ENCODE measurements at regions not wholly inside any gene's neighbourhood (a gene's known extent, or its start where the extent isn't known, plus 50 kb on each side); places are given as distances from the start of the nearest gene placed in this dataset.

DNA sequence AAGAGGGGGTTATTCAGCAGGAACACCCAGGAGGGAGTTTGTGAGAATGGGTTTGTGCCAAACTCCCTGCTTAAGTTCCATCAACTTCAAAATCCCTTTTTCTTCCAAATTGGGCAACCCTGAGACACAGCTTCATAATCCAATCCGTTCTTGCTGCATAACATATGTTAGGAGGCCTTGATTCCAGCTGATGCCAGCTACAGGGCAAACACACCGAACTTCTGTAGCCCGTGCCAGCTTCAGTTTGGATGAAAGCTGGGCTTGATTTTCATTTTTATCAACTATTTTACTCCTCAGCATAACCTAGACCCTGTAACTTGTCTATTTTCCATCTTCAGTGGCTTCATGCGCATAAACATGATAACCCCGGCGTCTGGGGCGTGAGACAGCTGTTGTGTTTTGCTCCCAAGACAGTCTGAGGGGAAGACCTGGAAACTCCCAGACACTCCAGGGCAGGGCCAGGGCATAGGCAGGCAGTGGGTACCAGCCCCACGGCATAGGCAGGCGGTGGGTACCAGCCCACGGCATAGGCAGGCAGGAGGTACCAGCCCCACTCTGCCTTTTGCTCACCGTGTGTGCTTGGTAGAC is 220.4 kb downstream of the C16orf95 start:
- H3K27me3 Mint-ChIP-seq (ENCODE audit: low read depth in 3 of 3), result peaks cover 2 to 5% (median 4%) of the 10 kb centered on the region in 3 donors
- H3K4me3 Mint-ChIP-seq, result no peak overlapping the region
- DNase-seq, result no peak
- no peaks in the 10 kb centered on the region for H3K4me1 Mint-ChIP-seq
- H3K36me3 Mint-ChIP-seq, result no peaks in the 10 kb centered on the region
- H3K9me3 Mint-ChIP-seq, result no peaks in the 10 kb centered on the region
- H3K27ac Mint-ChIP-seq, result no peak overlapping the region

DNA sequence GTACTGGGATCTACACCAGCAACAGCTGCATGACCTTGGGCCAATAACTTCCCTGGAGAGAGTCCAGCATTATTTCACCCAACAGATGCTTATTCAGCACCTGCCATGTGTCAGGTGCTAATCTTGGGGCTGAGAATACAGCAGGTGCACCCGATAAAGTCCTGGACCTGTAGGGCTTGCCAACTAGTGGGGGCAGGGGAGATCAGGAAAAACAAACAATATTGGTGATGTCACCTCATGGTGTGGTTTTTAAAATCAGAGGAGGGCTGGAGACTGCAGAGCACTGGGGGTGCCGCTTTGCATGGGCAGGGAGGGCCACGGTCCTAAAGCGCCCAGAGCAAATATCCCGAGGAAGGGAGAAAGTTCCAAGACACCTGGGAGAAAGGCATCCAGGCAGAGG is 218.8 kb downstream of the C16orf95 start:
- Mint-ChIP-seq H3K4me3 (no peak overlapping the region), H3K4me1 (no peaks in the 10 kb centered on the region), H3K9me3 (no peaks in the 10 kb centered on the region), H3K36me3 (no peaks in the 10 kb centered on the region), H3K27ac (no peak overlapping the region), H3K27me3 (ENCODE audit: low read depth in 3 of 3) (peaks cover 2 to 4% (median 3%) of the 10 kb centered on the region in 3 donors)
- DNase-seq, result no peak

DNA sequence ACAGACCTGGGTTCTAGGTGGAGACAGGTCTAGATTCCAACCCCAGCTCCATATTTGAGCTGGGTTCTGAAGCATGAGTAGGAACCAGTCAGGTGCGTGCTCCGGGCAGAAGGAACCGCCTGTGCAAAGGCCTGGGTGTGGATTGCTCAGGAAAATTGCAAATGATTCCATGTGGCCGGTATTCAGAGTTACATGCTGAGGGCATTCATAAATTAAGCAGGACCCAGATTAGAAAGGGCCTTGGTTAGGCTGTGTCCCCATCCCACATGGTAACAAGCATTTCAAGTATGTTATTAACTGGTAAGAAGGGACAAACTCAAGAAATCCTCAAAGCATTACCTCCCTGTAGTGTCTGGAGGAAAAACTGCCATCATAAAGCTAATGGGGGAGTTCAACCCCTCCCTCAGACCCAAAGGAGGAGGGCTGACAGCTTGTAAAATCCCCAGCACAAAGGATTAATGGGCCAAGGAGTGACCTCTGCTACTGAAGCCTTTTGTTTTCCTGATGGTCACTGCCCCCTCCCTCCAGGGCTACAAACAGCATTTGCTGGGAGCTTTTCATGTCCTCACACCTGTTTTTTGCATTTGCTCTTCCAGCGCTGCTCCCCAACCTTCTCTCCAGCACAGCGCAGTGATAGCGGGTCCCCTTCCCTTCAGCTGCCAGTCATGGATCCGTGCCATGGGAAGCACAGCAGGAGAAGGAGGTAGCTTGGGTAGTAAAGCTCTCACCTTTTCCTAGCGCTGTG is 218.0 kb downstream of the C16orf95 start:
- Mint-ChIP-seq H3K4me1 (no peaks in the 10 kb centered on the region), H3K4me3 (no peak overlapping the region), H3K36me3 (no peaks in the 10 kb centered on the region), H3K27me3 (ENCODE audit: low read depth in 3 of 3) (peaks cover 2 to 4% (median 3%) of the 10 kb centered on the region in 3 donors), H3K27ac (no peak overlapping the region), H3K9me3 (no peaks in the 10 kb centered on the region)
- DNase-seq, result no peak

DNA sequence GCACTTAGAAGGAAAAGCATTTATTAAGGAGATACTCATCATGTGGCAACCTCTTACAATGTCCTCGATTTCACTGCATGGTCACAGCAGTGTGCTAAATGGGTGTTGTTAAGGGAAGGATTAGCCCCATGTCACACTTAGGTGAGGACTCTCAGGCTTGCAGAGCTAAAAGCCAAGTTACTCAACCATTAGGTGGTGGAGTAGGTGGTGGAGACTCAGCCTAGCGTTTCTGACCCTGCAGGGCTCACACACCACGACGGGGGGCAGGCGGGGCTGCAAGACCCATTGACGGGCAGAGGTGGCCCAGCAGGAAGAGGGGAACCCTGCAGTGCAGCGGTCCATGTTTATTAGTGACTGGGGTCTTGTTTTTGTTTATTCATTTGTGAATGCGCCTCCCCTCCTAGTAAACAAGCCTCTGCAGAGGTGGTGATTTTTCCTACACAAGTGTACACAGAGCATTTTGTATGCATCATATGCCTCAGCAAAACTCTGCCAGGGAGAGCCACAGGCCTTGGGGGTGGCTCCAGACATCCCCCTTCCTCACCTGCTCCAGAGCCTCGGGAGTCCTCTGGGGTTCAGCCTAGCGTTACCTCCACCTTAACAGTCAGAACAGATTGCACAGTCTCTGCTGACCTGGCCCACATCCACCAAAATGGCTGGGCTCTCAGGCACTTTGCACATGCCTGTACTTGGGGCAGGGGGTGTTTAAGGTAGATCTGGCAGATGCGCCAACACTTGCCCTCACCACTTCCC is 216.7 kb downstream of the C16orf95 start:
- Mint-ChIP-seq H3K27ac (no peak overlapping the region), H3K4me1 (no peaks in the 10 kb centered on the region), H3K36me3 (no peaks in the 10 kb centered on the region), H3K9me3 (no peaks in the 10 kb centered on the region), H3K27me3 (ENCODE audit: low read depth in 3 of 3) (peaks cover 0 to 3% (median 2%) of the 10 kb centered on the region in 3 donors), H3K4me3 (no peak overlapping the region)
- DNase-seq, result no peak

DNA sequence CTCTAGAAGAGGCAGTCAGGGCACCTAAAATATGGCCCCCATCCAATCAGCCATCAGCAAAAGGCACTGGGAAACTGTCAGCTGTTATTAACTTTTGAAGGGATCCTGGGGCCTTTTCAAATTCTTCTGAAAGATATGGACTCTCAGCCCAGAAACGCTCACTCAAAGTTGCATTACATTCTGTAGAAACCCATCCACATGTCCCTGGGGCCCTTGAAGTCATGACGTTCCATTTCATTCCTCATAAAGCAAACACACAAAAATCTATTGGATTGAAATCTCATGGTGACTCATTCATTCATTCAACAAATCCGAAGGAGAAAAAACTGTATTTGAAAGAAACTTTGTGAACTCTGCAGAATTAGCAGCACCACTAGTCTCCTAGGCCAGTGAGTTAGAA is 215.3 kb downstream of the C16orf95 start:
- Mint-ChIP-seq H3K27ac (no peak overlapping the region), H3K36me3 (no peaks in the 10 kb centered on the region), H3K27me3 (ENCODE audit: low read depth in 3 of 3) (peaks cover 0 to 3% (median 0%) of the 10 kb centered on the region in 3 donors), H3K9me3 (no peaks in the 10 kb centered on the region), H3K4me1 (no peaks in the 10 kb centered on the region), H3K4me3 (no peak overlapping the region)
- DNase-seq, result no peak

DNA sequence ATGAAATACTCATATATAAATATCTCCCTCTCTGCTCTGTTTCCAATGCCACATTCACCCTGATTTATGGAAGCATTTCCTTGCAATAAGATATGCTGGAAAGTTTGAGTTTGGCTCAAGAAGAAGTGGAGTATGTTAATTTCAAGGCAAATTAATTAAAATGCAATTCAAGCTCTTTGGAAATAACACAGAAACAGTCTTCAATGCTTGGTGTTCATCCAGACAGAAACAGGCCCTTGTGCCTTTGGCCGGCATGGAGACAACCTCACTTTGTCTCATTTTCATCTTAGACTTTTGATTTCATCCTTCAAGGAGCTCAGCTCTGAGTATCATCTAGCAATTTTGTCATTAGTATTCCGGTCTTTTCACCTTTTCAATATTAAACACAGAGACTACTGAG is 210.0 kb downstream of the C16orf95 start:
- peaks cover 0 to 4% (median 4%) of the 10 kb centered on the region in 3 donors for H3K27me3 Mint-ChIP-seq (ENCODE audit: low read depth in 3 of 3)
- no peak overlapping the region for H3K4me3 Mint-ChIP-seq
- no peaks in the 10 kb centered on the region for H3K9me3 Mint-ChIP-seq
- H3K4me1 Mint-ChIP-seq, result no peaks in the 10 kb centered on the region
- H3K36me3 Mint-ChIP-seq, result no peaks in the 10 kb centered on the region
- no peak for DNase-seq
- H3K27ac Mint-ChIP-seq, result no peak overlapping the region

DNA sequence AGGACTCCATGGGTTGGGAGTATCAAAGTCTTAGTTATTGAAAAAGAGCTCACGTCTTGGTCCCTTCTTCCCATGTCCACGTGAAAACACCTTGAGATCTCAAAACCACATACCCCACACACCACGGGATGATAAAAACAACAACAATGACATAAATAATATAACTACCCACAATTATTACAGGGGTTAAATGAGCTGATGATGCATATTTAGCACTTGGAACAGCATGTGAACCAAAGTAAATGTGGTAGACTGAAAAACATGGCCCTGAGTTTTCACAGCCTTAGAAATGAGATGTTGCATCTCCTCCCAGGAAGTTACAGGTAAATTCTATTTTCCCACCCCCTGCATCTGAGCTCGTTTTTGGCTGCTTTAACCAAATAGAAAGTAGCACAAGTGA is 208.9 kb downstream of the C16orf95 start:
- H3K27me3 Mint-ChIP-seq (ENCODE audit: low read depth in 3 of 3), result peaks cover 0 to 4% (median 3%) of the 10 kb centered on the region in 3 donors

DNA sequence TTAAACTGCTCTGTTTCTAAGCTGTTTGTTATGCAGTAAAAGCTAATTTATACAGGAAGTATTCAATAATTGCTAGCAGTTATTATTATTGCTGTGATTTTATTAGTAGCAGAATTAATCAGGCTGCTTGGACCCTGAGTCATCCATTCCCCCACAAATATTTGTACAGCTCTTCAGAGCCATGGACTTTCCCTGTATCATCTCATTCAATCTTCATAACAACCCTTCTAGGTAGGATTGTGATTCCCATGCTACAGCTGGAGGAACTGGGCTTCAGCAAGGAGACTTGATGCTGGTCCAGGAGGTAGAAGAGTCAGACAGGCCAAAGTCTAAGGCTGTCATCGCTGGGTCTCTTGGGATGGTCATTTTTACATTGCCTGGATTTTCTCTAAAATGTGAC is 208.3 kb downstream of the C16orf95 start:
- Mint-ChIP-seq H3K27me3 (ENCODE audit: low read depth in 3 of 3) (peaks cover 0 to 4% (median 3%) of the 10 kb centered on the region in 3 donors), H3K9me3 (no peaks in the 10 kb centered on the region), H3K4me1 (no peaks in the 10 kb centered on the region), H3K4me3 (no peak overlapping the region), H3K27ac (no peak overlapping the region), H3K36me3 (no peaks in the 10 kb centered on the region)
- DNase-seq, result no peak

More for the DNA sequence above, 208.9 kb downstream of the C16orf95 start:
- DNase-seq, result no peak
- H3K4me3 Mint-ChIP-seq, result no peak overlapping the region
- H3K27ac Mint-ChIP-seq, result no peak overlapping the region
- H3K9me3 Mint-ChIP-seq, result no peaks in the 10 kb centered on the region
- no peaks in the 10 kb centered on the region for H3K4me1 Mint-ChIP-seq
- no peaks in the 10 kb centered on the region for H3K36me3 Mint-ChIP-seq

DNA sequence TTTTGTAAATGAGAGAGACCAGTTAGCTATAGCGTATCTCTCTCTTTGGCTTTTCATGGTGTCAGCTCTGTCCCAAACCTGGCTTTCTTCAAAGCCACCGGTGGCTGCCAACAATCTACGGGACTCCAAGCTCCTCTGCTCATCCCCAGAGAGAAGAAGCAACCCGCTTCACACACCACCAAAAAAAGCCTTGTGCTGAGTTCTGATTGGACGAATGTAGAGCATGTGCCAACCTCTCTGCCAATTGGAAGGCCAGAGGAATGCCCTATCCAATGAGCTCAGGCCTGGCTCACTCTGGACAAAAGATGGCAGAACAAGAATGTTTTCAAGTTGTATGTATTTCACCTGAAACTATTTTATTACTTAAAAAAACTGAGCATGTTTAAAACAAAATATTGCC is 202.4 kb downstream of the C16orf95 start:
- Mint-ChIP-seq H3K36me3 (no peaks in the 10 kb centered on the region), H3K27ac (no peak overlapping the region), H3K4me3 (no peak overlapping the region), H3K4me1 (no peaks in the 10 kb centered on the region), H3K27me3 (ENCODE audit: low read depth in 3 of 3) (peaks cover 0 to 19% (median 2%) of the 10 kb centered on the region in 3 donors), H3K9me3 (no peaks in the 10 kb centered on the region)
- DNase-seq, result no peak

DNA sequence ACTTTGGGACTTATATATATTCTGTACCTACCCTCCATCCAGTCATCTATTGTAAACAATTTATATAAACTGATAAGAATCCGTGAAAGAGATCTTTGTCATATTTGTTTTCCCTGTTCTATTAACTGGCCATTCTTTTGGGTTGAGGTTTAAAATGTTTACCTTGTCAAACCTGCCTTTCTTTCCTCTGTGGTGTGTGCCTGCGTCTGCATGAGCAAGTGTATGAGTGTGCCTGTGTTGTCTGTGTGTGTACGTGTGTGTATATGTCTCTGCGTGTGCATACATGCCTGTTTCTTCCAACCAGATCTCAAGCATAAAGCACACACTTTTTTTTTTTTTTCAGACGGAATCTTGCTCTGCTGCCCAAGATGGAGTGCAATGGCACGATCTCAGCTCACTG is 201.5 kb downstream of the C16orf95 start:
- no peak overlapping the region for H3K4me3 Mint-ChIP-seq
- H3K9me3 Mint-ChIP-seq, result no peaks in the 10 kb centered on the region
- H3K4me1 Mint-ChIP-seq, result no peaks in the 10 kb centered on the region
- no peaks in the 10 kb centered on the region for H3K36me3 Mint-ChIP-seq
- H3K27me3 Mint-ChIP-seq (ENCODE audit: low read depth in 3 of 3), result peaks cover 0 to 19% (median 2%) of the 10 kb centered on the region in 3 donors
- no peak overlapping the region for H3K27ac Mint-ChIP-seq
- no peak for DNase-seq

DNA sequence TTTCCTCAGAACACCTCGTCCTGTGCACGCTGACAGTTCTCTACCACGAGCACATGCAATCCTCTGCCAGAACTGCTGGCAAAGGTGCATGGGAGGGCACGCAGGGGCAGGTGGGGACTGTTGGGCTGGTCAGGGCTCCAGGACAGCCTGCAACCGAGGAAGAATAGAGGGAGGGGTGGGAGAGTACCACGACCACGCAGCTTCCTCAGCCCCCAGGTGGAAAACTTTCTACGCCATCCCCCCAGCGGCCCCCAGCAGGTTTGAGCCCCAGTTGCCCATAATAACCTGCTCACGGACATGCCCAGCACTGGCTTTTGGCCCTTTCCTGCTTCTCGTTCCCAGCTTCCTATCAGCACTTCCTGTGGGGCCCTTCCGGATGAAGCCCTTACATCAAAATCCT is 199.3 kb downstream of the C16orf95 start:
- H3K36me3 Mint-ChIP-seq, result no peaks in the 10 kb centered on the region
- H3K4me3 Mint-ChIP-seq, result no peak overlapping the region
- peaks cover 2 to 17% (median 2%) of the 10 kb centered on the region in 3 donors for H3K27me3 Mint-ChIP-seq (ENCODE audit: low read depth in 3 of 3)
- DNase-seq, result no peak
- no peaks in the 10 kb centered on the region for H3K9me3 Mint-ChIP-seq
- no peaks in the 10 kb centered on the region for H3K4me1 Mint-ChIP-seq
- no peak overlapping the region for H3K27ac Mint-ChIP-seq

DNA sequence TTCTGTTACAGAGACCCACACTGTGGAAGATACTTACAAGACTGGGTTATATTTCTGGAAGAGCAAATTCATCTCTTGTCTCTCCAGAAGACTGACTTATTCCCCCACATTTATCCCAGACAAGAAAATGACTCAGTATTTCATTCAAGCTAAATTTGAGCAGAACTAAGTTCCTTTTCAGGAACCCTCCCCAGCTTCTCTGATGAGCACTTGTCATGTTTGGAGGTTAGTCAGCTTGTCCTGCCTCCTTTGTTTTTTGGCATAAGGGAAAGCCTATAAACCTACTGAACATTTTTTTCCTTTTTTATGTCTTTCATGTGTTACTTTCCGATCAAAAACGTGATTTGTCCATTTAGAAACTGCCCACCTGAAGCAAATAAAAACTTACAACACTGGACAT is 198.0 kb downstream of the C16orf95 start:
- no peaks in the 10 kb centered on the region for H3K9me3 Mint-ChIP-seq
- no peak for DNase-seq
- H3K4me1 Mint-ChIP-seq, result no peaks in the 10 kb centered on the region
- H3K4me3 Mint-ChIP-seq, result no peak overlapping the region
- no peak overlapping the region for H3K27ac Mint-ChIP-seq
- peaks cover 1 to 15% (median 2%) of the 10 kb centered on the region in 3 donors for H3K27me3 Mint-ChIP-seq (ENCODE audit: low read depth in 3 of 3)
- no peaks in the 10 kb centered on the region for H3K36me3 Mint-ChIP-seq

DNA sequence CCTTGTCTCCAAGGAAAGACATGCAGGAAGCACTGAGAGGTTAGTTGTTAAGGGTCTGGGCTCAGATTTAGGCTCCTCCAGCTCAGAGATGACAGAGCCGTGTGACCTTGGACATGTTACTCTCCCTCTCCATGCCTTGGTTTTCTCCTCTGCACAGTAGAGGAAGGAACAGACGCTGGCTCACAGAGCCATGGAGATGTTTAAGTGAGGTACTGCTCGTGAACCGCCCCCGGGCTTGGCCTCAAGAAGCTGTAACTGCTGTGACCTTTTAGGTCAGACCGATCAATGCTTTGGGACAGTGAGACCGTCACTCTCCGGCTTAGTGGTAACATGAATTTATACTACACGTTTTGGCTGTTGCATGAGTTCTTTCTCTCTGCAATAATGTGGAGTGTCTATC is 197.4 kb downstream of the C16orf95 start:
- no peak overlapping the region for H3K4me3 Mint-ChIP-seq
- peaks cover 0 to 13% (median 2%) of the 10 kb centered on the region in 3 donors for H3K27me3 Mint-ChIP-seq (ENCODE audit: low read depth in 3 of 3)
- H3K36me3 Mint-ChIP-seq, result no peaks in the 10 kb centered on the region
- H3K9me3 Mint-ChIP-seq, result no peaks in the 10 kb centered on the region
- no peak overlapping the region for H3K27ac Mint-ChIP-seq
- no peaks in the 10 kb centered on the region for H3K4me1 Mint-ChIP-seq
- DNase-seq, result no peak

DNA sequence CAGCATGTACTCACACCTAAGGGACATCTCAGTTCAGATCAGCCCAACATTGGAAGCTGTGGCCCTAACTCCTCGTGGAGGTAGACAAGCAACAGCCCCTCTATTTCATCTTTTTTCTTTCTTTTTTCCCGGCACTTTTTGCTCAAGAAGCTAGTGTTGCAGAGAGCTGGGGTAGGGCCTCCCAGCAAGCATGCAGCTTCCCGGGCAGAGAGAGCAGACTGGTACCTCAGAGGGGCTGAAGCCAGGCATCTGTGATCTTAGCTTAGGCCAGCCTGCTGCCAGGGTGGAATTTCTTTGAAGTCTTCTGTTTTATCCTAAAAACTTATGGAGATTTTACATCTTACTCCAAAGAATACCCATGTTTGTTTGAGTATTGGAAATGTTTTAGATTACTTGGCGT is 195.4 kb downstream of the C16orf95 start:
- Mint-ChIP-seq H3K27ac (no peak overlapping the region), H3K36me3 (no peaks in the 10 kb centered on the region), H3K4me1 (no peaks in the 10 kb centered on the region), H3K27me3 (ENCODE audit: low read depth in 3 of 3) (peaks cover 0 to 13% (median 2%) of the 10 kb centered on the region in 3 donors), H3K9me3 (no peaks in the 10 kb centered on the region), H3K4me3 (no peak overlapping the region)
- DNase-seq, result no peak

All from immature natural killer cell (primary cell).